GM23338 (cell line): ENCODE measurements at regions not wholly inside any gene's neighbourhood (a gene's known extent, or its start where the extent isn't known, plus 50 kb on each side); places are given as distances from the start of the nearest gene placed in this dataset.

Source experiments
- CREB1 ChIP-seq: fragments of 250-450 bp; sonication (Bioruptor Pico); IDR thresholded peaks from 2 replicates; pipeline ENCODE4 v1.5.0; 2020; ENCODE audit warnings: low read depth, mild to moderate bottlenecking, moderate library complexity
- CTCF ChIP-seq, 2 experiments: fragments of 200-600 bp in 1 of 2; sonication (generic) in 1 of 2; conservative IDR thresholded peaks; 2 replicates each; pipeline versions ENCODE4 v1.5.1 to v1.6.1; 2016 to 2017; ENCODE audit warnings: antibody characterized with exemption in 2 of 2, low read depth in 2 of 2, mild to moderate bottlenecking in 2 of 2, moderate library complexity in 1 of 2
- EZH2 ChIP-seq: fragments of 200-600 bp; sonication (generic); IDR thresholded peaks from one replicate; pipeline ENCODE4 v1.8.0; 2017; ENCODE audit warnings: antibody characterized with exemption, mild to moderate bottlenecking, low read depth; ENCODE audit not compliant: unreplicated experiment
- EZH2phosphoT487 ChIP-seq: fragments of 200-600 bp; sonication (generic); IDR thresholded peaks from one replicate; pipeline ENCODE4 v1.8.1; 2018; ENCODE audit warnings: antibody characterized with exemption; ENCODE audit not compliant: unreplicated experiment
- NANOG ChIP-seq: IDR thresholded peaks from 2 replicates; pipeline ENCODE4 v1.6.1; 2016; ENCODE audit warnings: antibody characterized with exemption, borderline replicate concordance
- POLR2AphosphoS5 ChIP-seq: IDR thresholded peaks from 2 replicates; pipeline ENCODE4 v1.6.1; 2016; ENCODE audit warnings: antibody characterized with exemption, low read depth
- REST ChIP-seq: IDR thresholded peaks from one replicate; pipeline ENCODE4 v1.6.1; 2018; ENCODE audit warnings: antibody characterized with exemption; ENCODE audit not compliant: unreplicated experiment
- ZNF331 ChIP-seq: fragments of 250-450 bp; sonication (Bioruptor Pico); IDR thresholded peaks from 2 replicates; pipeline ENCODE4 v1.5.0; 2020; ENCODE audit warnings: low read depth, mild to moderate bottlenecking, moderate library complexity
- ZNF462 ChIP-seq: fragments of 250-450 bp; sonication (Bioruptor Pico); IDR thresholded peaks from 2 replicates; pipeline ENCODE4 v1.5.0; 2020; ENCODE audit warnings: mild to moderate bottlenecking, moderate library complexity

DNA sequence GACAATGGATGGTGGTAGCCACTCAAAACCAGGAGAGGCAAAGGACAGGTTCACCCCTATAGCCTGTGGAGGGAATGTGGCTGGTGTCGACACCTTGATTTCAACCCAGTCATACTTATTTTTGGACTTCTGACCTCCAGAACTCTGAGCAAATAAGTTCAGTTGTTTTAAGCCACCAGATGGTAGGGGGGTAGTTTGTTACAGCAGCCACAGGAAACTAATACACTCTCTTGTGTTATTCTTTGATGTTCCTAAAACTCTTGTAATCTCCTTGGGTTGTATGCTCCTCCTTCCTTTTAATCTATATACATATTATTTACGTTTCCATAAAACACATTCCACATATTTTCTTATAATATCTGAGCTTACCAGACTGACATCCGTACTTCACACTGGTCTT lies 65.9 kb downstream of the ZBTB18 start:
- TF ChIP-seq CTCF (conservative IDR thresholded peaks at IDR 0.05; ENCODE audit: low read depth in 2 of 2) = no peak
- TF ChIP-seq EZH2 = no peak
- no peak for TF ChIP-seq EZH2phosphoT487
- TF ChIP-seq REST = no peak
- TF ChIP-seq POLR2AphosphoS5 = no peak
- TF ChIP-seq NANOG = no peak
- no peak for TF ChIP-seq ZNF331
- no peak for TF ChIP-seq CREB1
- no peak for TF ChIP-seq ZNF462 (CRISPR knock-in tag)
